ENCODE measurements at regions not wholly inside any gene's neighbourhood (a gene's known extent, or its start where the extent isn't known, plus 50 kb on each side); places are given as distances from the start of the nearest gene placed in this dataset.
"Not testable (repeated sequence)": the region's sequence is repeated elsewhere in the genome, so short reads cannot be mapped to it uniquely, and the experiment has no call there.

DNA sequence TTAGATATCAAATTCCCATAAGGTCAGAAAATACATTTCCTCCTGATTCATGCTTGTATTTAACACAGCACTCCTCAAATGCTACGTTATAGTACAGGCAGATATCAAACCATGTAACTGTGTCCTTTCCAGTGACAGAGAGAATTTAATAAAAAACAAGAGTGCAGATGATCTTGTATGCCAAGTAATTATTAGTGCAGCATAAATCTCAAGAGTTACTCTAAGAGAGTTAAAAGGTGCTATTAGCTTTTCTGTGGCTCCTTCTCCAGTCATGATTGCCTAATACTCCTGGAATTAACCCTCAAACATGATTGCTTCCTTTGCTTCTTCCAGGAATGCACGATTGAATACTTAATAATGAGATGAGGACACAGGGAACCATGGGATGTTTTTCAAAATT is 413.0 kb upstream of the DPH6 start:
- TF ChIP-seq POLR2A (IDR thresholded peaks at IDR 0.05; ENCODE audit: low read depth) (no peak), CTCF (IDR thresholded peaks at IDR 0.05) (no peak), POLR2AphosphoS5 (IDR thresholded peaks at IDR 0.05) (no peak)
- Histone ChIP-seq H3K36me3 (no peaks in the 10 kb centered on the region), H3K27me3 (no peaks in the 10 kb centered on the region), H3K9me3 (no peaks in the 10 kb centered on the region), H3K4me3 (no peak overlapping the region), H3K4me1 (no peaks in the 10 kb centered on the region), H3K27ac (replicated peaks in 1 of 4) (no peak overlapping the region)
- intact Hi-C loops (cut with DNase I) = no loop called here
- 29% methylated on average over 2 of the region's 2 CpGs for WGBS
- DNase-seq (ENCODE audit: extremely low spot score) = no peak

DNA sequence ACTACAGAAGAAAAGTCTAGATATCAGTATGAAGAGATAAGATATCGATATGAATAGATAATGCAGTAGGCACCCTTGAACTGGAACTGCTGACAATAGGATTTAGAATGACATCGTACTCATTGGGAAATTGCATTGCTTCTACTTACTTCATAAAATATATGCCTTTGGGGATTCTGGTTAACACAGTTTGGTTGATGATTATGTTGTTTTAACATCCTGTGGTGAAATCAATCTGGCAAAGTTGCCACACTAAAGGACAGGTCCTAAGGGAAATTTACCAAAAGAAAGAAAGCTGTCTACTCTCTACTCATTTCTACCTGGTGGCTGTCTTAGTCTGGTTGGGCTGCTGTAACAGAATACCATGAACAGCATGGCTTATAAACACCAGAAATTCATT is 417.4 kb upstream of the DPH6 start:
- 91% methylated on average over 2 of the region's 2 CpGs for WGBS
- H3K27me3 ChIP-seq = no peaks in the 10 kb centered on the region
- no peak overlapping the region for H3K4me3 ChIP-seq
- intact Hi-C loops (cut with DNase I) = no loop called here
- DNase-seq (ENCODE audit: extremely low spot score) = no peak
- H3K27ac ChIP-seq (replicated peaks in 1 of 4) = no peak overlapping the region
- no peak for TF ChIP-seq POLR2AphosphoS5 (IDR thresholded peaks at IDR 0.05)
- TF ChIP-seq CTCF (IDR thresholded peaks at IDR 0.05) = no peak
- TF ChIP-seq POLR2A (IDR thresholded peaks at IDR 0.05; ENCODE audit: low read depth) = no peak
- no peak for TF ChIP-seq EP300 (IDR thresholded peaks at IDR 0.05)
- H3K9me3 ChIP-seq = no peaks in the 10 kb centered on the region
- no peaks in the 10 kb centered on the region for H3K4me1 ChIP-seq
- no peaks in the 10 kb centered on the region for H3K36me3 ChIP-seq

DNA sequence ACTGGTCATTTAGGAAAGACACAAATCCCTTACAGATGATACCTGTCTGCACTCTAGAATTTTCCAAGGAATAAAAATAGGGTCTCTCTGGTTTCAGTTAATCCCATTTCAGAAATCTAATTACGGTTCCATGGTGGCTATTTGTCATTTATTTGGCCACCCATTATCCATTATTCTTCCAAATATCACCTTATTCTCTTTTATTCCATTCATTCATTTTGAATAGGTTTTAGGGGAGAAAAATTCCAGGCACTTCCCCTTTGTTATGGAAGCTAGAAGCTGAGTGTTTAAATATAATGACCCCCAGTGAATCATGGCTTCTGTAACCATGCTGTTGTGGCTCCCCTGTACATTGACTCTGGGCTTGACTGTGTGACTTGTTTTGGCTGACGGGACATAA is 420.8 kb upstream of the DPH6 start:
- WGBS = 81% methylated on average over 2 of the region's 2 CpGs
- H3K9me3 ChIP-seq = no peaks in the 10 kb centered on the region
- H3K27ac ChIP-seq (replicated peaks in 1 of 4) = no peak overlapping the region
- H3K27me3 ChIP-seq = no peaks in the 10 kb centered on the region
- TF ChIP-seq CTCF (IDR thresholded peaks at IDR 0.05) = no peak
- no peak for TF ChIP-seq POLR2AphosphoS5 (IDR thresholded peaks at IDR 0.05)
- no peak for TF ChIP-seq EP300 (IDR thresholded peaks at IDR 0.05)
- TF ChIP-seq POLR2A (IDR thresholded peaks at IDR 0.05; ENCODE audit: low read depth) = no peak
- peaks cover 0 to 13% (median 12%) of the 10 kb centered on the region in 4 donors for H3K4me1 ChIP-seq
- H3K4me3 ChIP-seq = no peak overlapping the region
- intact Hi-C loops (cut with DNase I) = no loop called here
- no peaks in the 10 kb centered on the region for H3K36me3 ChIP-seq
- DNase-seq (ENCODE audit: extremely low spot score) = no peak

- DNase-seq (ENCODE audit: extremely low spot score); intact Hi-C loops (cut with DNase I): not testable (repeated sequence)
- 91% methylated on average over 17 of the region's 17 CpGs for WGBS
Observed at GRCh38 chr15:35967968-35968367, 422.0 kb upstream of the DPH6 start.

DNA sequence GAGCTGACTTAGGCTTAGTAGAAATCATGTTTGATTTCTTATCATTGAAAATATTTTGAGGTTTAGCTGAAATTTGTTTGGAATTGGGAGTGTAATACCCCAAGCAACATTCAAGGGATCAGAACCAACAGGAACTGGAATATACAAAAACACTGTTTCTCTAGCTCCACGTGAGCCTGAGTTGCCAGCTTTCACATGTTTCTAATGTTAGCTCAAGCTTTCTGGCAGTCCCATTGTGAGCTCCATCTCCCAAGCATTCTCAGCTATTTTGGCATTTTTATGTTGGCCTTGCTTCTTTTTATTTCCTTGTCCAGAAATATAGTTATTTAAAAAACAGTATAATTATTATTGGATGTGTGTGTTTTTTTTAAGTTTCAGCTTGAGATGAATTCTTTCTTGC is 427.1 kb upstream of the DPH6 start:
- intact Hi-C loops (cut with DNase I) = no loop called here
- H3K27ac ChIP-seq (replicated peaks in 1 of 4) = no peak overlapping the region
- no peaks in the 10 kb centered on the region for H3K9me3 ChIP-seq
- TF ChIP-seq CTCF (IDR thresholded peaks at IDR 0.05) (no peak), POLR2A (IDR thresholded peaks at IDR 0.05; ENCODE audit: low read depth) (no peak), EP300 (IDR thresholded peaks at IDR 0.05) (no peak), POLR2AphosphoS5 (IDR thresholded peaks at IDR 0.05) (no peak)
- DNase-seq (ENCODE audit: extremely low spot score) = no peak
- H3K4me3 ChIP-seq = no peak overlapping the region
- WGBS = 28% methylated on average over 1 of the region's 1 CpG
- H3K4me1 ChIP-seq = peaks cover 0 to 20% (median 15%) of the 10 kb centered on the region in 4 donors
- H3K36me3 ChIP-seq = no peaks in the 10 kb centered on the region
- H3K27me3 ChIP-seq = no peaks in the 10 kb centered on the region

More at GRCh38 chr15:35967968-35968367, 422.0 kb upstream of the DPH6 start:
- H3K27ac ChIP-seq (replicated peaks in 1 of 4); H3K27me3 ChIP-seq; H3K36me3 ChIP-seq; H3K9me3 ChIP-seq; H3K4me3 ChIP-seq: not testable (repeated sequence)
- peaks cover 0 to 16% (median 13%) of the 10 kb centered on the region in 4 donors for H3K4me1 ChIP-seq

Measured in esophagus muscularis mucosa (tissue), 4 donors.